ENCODE measurements at regions not wholly inside any gene's neighbourhood (a gene's known extent, or its start where the extent isn't known, plus 50 kb on each side); places are given as distances from the start of the nearest gene placed in this dataset.

GRCh38 chr4:175973027-175973923, 92.4 kb upstream of the WDR17 start:
- TF ChIP-seq POLR2A (IDR thresholded peaks at IDR 0.05) (no peak), EP300 (IDR thresholded peaks at IDR 0.05) (no peak), CTCF (IDR thresholded peaks at IDR 0.05) (no peak), POLR2AphosphoS5 (IDR thresholded peaks at IDR 0.05) (no peak)

Measured in sigmoid colon (tissue), 4 donors.